ENCODE measurements at regions not wholly inside any gene's neighbourhood (a gene's known extent, or its start where the extent isn't known, plus 50 kb on each side); places are given as distances from the start of the nearest gene placed in this dataset.

DNA sequence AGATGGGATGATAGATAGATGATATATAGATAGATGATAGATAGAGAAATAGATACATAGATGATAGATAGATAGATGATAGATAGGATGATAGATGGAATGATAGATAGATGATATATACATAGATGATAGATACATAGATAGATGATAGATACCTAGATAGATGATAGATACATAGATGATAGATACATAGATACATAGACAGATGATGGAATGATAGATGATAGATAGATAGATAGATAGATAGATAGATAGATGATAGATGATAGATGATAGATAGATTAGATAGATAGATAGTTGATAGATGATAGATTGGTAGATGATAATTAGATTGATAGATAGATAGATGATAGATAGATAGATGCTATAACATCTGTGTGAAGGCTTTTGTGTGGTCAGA lies 201.7 kb upstream of the RAB4A start:
- no peak for TF ChIP-seq POLR2AphosphoS5 (IDR thresholded peaks at IDR 0.05; ENCODE audit: low read depth, low read length)
- TF ChIP-seq POLR2A (IDR thresholded peaks at IDR 0.05; ENCODE audit: low read depth, low read length), result no peak
- TF ChIP-seq TAF1 (IDR thresholded peaks at IDR 0.05; ENCODE audit: low read depth, low read length), result no peak
- TF ChIP-seq SPI1 (IDR thresholded peaks at IDR 0.05; ENCODE audit: low read depth, low read length), result no peak

Measured in GM12891 (cell line).